HG03571 (cell line): ENCODE measurements at regions not wholly inside any gene's neighbourhood (a gene's known extent, or its start where the extent isn't known, plus 50 kb on each side); places are given as distances from the start of the nearest gene placed in this dataset.

Source experiments
- ATAC-seq: cut with Tn5 transposase; IDR thresholded peaks from one replicate; pipeline ENCODE4 v1.9.1; 2021; ENCODE audit not compliant: unreplicated experiment

GRCh38 chr4:17068891-17069290 is 170.4 kb upstream of the LDB2 start:
- no peak for ATAC-seq

- no peak for ATAC-seq
Observed at GRCh38 chr4:17068392-17068791, 169.9 kb upstream of the LDB2 start.

DNA sequence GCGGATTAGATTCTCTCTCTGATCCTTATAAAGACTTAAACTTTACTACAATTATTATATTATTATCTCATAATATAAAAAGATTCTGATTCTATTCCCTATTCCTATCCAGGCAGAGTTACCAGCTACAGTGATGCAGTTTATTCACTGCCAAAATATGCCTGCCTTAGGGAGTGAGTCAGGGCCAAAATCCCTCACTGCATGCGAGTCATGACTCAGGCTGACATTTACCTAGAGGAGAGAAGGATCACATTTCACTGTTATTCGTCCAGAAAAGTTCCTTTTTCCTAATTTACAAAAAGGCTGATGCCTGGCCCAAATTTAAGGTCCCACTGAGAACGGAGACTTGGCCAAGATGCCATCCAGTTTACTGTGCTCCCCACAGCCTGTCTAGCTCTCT is 168.5 kb upstream of the LDB2 start:
- ATAC-seq = no peak

DNA sequence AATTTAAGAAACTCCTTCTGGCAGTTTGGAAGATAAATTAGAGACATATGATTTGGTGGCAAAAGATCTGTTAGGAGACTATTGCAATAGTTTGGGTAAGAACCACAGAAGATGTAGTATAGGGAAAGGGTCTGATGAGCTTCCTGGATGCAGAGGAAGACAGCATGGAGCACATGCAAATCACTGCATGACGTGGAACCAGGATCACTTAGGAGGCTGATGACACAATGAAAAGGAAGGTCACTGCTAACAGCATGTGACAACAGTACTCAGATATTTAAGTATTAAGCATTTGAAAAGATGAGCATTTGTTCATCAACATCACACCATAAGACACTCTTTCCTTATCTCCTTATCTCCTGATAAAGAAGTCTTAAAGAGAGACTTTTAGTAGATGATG is 167.8 kb upstream of the LDB2 start:
- no peak for ATAC-seq

DNA sequence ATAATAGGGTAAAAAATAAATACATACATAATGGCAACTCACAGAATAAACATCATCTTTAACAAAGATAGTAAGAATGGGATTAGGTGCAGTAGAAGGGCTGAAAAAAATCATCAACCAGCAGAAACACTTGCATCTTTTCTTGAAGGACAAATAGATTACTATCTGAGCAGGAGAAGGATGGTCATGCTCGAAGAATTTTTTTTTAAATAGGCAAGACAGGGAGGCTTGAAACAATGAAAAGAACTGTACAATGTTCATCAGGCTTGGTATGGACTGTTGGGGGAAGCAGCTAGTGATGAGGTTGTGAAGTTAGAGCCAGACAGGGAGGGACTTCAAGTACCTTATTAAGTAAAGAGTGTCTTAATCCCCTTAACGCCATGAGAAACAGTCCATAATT is 167.4 kb upstream of the LDB2 start:
- ATAC-seq = no peak

DNA sequence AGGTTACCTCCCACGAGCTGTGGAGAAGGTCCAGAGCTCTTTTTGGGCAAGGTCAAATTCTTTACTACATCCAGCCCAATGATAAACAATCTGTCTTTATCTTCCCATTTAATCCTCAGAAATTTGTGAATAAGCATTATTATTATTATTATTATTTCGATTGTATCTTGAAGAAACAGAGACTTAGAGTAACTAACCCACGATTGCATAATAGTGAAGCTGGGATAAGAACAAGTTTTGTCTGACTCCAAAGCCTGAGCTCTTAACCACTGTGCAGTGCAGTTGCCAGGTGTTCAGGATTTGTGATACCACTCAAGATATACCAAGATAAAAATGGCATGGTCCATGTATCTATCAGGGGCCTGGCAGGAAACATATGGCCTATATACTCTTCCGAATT is 166.5 kb upstream of the LDB2 start:
- ATAC-seq = no peak

- ATAC-seq = no peak
Observed at GRCh38 chr4:17063888-17064287, 165.4 kb upstream of the LDB2 start.

- no peak for ATAC-seq
Observed at GRCh38 chr4:17060230-17060629, 161.8 kb upstream of the LDB2 start.

DNA sequence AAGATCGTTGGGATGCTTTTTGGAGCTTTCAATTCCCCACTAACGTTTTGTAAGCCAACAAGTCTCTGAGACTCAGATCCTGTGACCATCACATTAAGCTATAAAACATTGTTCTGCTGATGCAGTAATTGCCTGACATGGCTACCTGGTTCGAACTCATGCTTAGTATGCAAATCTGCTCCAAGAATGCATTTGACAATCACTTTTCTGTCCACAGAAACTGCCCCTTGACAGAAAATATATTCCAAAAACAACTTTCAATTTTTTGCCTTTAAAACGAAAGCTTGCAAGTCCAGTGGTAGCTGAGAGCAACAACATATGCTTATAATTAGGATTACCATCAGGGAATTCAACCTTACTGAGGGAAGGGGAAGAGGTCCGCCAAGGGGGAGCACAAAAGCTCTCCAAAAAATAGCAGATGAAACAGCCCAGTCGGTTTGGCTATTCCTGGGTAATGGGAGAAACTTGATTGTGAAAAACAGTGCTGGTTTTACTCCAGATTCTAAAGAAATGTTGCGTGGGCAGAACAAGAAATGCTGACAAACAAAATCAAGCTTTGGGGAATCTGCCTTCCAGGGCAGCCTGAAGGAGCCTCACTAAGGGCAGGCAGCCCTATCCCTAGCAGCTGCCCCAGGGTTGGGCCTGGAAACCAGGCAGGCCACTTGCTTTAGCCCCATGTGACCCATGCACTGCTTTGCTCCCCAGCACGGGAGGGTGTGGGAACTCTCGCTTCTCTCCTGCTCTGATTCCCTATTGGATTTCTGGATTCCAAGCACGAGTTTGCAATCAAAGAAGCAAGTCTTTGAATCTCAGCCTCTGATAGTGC is 160.7 kb upstream of the LDB2 start:
- ATAC-seq = no peak

DNA sequence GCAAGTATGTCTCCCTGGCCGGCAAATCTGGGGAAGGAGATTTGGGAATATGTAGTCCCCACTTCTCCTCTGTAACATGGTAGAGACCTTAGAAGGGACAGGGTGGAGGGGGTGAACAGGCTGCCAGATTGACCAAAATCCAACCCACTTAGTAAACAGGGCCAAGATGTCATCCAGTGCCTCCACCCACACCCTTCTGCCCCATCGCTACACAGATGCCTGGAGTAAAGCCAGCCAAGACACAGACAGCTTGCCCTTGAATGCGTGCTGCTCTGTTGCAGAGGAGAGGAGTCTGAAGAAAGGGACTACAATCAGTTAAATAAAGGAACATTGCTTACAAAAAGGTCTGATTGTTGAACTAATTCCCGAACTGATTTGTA is 160.1 kb upstream of the LDB2 start:
- ATAC-seq = no peak

GRCh38 chr4:17057035-17057434 is 158.6 kb upstream of the LDB2 start:
- no peak for ATAC-seq

GRCh38 chr4:17055788-17056187 is 157.3 kb upstream of the LDB2 start:
- ATAC-seq = no peak

DNA sequence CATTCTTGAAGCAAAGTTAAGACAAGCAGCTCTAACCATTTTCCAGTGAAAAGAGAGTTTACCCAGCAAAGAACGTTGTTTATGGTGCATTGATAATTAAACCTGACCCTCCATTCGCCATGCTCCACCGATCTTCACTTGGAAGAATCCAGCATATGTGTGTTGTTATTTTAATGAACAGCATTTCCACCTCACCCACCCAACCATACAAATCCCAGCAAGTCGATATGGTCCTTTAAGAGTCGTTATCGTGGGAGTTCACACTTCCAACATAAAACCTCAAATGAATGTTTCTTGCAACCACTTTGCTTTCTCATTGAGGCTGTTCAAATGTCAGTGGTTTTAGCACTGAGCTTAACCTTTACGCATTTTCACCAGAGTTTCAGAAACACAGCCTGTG is 147.4 kb upstream of the LDB2 start:
- no peak for ATAC-seq

- ATAC-seq = no peak
Observed at GRCh38 chr4:17038510-17039176, 140.2 kb upstream of the LDB2 start.

GRCh38 chr4:17033768-17034181 is 135.3 kb upstream of the LDB2 start:
- no peak for ATAC-seq

DNA sequence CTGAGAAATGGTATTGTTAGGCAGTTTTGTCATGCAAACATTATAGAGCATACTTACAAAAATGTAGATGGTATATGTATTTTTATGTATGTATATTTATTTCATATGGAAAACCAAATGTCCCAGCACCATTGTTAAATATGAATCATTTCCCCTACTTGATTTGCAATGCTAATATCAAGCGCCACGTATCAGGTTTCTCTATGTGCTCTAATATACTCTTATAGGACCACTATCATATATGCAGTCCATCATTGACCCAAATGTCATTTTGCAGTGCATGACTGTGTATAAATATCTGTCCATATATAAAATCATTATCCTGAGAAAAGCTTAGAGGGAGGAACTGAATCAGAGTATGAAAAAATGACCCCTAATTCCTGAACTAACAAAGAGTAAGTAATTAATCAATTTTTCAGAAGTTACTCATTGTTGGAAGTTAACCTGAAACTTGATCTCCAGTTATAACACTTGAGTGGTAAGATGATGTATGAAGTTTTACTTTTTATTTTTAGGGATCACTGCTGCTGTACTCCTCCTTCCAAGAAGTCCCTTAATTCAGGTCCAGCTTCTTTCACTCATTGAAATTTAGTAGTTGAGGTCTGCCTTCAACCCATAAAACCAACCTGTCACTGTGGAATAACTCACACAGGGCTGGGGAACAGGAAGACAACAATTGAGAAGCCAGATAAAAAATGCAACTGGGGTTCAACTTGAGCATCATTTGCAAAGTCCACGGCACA is 134.8 kb upstream of the LDB2 start:
- no peak for ATAC-seq

GRCh38 chr4:17030543-17030942 is 132.1 kb upstream of the LDB2 start:
- no peak for ATAC-seq

GRCh38 chr4:17029964-17030363 is 131.5 kb upstream of the LDB2 start:
- no peak for ATAC-seq

- no peak for ATAC-seq
Observed at GRCh38 chr4:17029432-17029831, 131.0 kb upstream of the LDB2 start.

GRCh38 chr4:17027495-17027894 is 129.1 kb upstream of the LDB2 start:
- ATAC-seq = no peak

DNA sequence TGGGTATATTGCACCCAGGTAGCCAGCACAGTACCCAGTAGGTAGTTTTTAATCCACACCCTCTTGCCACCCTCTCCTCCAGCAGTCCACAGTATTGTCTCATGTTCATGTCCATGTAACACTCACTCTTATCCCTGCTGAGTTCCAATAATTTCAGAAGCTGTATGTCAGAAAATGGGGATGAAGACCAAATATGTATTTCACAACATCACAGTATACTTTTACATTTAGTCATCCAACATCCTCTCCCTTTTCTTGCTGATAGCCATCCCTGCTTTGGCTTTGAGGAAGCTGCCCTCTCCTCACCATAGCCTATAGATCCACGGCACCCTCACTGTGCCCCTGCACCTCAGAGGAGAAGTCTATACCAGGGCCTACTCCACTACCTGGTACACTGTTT is 126.0 kb upstream of the LDB2 start:
- ATAC-seq = no peak

DNA sequence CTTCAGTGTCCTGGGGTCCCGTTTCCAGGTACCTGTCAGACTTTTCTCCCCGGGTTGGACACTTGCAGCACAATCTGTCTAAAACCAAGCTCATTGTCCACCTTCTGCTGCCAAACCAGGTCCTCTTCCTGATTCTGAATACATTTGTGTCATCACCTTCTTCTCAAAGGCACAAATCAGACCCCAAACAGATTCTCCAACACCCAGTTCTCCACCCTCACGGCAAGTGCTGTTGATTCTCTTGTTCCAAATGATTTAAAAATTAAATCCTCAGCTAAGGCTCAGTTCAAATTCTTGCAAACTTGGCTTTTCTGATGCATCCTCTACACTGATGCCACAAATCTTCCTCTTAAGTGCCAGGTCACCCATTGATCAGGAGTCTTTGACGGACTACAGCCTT is 122.5 kb upstream of the LDB2 start:
- no peak for ATAC-seq
